GM19452 (cell line): ENCODE measurements at regions not wholly inside any gene's neighbourhood (a gene's known extent, or its start where the extent isn't known, plus 50 kb on each side); places are given as distances from the start of the nearest gene placed in this dataset.

ENCODE experiments used
- ATAC-seq: cut with Tn5 transposase; IDR thresholded peaks from one replicate; pipeline ENCODE4 v1.9.1; 2021; ENCODE audit not compliant: unreplicated experiment

DNA sequence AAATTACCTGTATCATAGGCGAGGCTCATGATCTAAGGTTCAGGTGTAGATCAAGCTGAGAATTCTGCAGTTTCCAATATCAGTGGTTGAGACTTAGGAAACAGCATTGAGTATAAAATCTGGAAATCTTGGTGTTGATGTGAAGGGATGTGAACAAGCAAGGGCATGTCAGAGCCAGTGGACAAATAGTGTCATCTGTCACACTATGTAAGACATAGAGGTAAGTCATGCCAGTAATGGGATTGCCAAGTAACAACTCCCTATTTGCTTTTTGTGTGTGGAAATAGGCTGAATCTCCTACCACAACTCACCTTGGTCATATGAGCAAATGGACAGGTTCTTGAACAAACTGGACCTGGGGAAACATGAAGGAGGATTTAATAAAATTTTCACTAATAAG, 334.5 kb upstream of the EMCN start:
- ATAC-seq, result no peak

DNA sequence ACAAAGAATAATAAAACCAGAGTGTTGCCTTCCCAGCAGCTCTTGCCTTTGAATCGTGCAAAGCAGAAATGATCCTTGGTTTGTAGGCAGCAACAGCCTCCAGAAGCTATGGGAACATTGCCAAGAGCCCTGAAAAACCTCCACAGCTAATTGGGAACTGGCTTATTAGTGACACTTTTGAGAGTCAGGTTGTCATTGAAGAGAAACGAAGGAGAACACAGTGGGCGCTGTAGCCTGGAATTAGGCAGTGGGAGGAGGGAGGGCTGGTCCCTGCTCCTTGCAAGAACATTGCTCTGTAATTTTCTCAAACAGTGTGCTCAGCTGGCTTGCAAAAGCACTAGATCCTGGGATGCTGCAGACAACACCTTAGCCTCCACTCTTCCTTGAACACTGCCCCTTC, 331.5 kb upstream of the EMCN start:
- no peak for ATAC-seq

DNA sequence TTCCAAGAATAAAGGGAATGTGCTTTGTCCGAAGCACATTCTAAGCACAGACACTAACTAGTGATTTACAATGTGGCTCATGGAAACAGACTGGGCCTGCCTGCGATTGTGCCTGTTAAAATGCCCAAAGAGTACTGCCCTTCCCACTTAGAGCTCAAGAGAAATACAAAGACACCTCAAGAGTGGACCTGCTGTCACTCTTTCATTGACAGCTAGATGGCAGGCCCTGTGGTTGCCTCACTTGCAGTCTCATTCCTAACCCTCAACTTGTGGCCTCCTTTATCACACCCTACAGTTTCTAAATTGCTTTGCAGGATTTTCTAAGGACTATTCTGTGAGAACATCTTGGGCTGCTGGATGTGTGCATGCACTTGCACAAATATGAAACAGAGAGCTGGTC, 331.0 kb upstream of the EMCN start:
- ATAC-seq, result peak; percentile 68

DNA sequence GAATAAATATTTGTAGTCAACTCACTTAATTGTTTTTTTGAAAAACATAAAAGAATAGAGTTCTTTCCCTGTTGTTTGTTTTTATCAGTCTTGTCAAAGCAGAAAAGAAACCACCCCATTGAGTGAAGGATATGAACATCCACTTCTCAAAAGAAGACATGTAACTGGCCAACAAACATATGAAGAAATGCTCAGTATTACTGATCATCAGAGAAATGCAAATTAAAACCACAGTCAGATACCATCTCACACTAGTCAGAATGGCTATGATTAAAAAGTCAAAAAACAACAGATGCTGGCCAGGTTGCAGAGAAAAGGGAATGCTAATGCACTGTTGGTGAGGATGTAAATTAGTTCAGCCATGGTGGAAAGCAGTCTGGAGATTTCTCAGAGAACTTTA, 326.1 kb upstream of the EMCN start:
- ATAC-seq, result peak; percentile 67

GRCh38 chr4:100842856-100843255, 325.0 kb upstream of the EMCN start:
- no peak for ATAC-seq

DNA sequence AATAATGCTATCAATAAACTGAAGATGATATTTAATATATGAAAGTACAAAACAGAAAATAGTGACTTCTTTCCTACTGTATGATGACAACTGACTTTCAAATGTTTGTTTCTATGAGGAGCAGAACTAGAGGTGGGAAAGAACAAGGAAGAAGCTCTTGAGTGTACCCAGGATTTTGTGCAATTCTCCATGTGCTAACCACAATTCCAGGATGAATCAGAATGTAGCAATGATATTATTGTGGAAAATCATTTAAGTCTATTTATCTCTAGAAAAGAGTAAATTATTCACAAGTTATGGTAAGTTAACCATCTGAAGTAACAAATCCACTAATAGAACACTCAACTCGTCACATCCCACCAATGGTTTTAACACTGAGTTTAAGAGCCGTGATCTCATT, 324.1 kb upstream of the EMCN start:
- no peak for ATAC-seq

GRCh38 chr4:100839712-100840111, 321.9 kb upstream of the EMCN start:
- no peak for ATAC-seq

DNA sequence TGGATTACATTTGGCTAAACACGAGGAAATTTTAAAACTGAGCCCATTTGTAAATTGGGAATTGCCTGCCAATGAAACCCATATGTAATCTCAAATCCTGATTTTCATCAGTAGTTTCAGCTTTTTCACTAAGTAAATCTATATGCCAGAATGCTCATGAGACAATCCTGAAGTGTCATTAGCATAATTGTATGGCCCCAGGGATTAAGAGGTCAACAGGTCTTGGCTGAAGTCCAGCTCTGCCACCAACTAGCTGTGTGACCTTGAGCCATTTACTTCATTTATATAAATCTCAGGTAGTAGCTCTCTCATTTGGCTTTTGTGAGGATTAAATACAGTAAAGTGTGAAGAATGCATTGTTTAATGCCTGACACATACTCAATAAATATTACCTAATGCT, 320.5 kb upstream of the EMCN start:
- no peak for ATAC-seq

- ATAC-seq, result no peak
These were observed 319.1 kb upstream of the EMCN start for GRCh38 chr4:100836929-100837328.

GRCh38 chr4:100834616-100835015, 316.8 kb upstream of the EMCN start:
- ATAC-seq, result no peak

GRCh38 chr4:100833906-100834305, 316.1 kb upstream of the EMCN start:
- ATAC-seq, result no peak

GRCh38 chr4:100828986-100829685, 311.3 kb upstream of the EMCN start:
- ATAC-seq, result no peak

GRCh38 chr4:100828364-100828763, 310.5 kb upstream of the EMCN start:
- ATAC-seq, result no peak

- ATAC-seq, result no peak
These were observed 309.9 kb upstream of the EMCN start for GRCh38 chr4:100827756-100828155.

DNA sequence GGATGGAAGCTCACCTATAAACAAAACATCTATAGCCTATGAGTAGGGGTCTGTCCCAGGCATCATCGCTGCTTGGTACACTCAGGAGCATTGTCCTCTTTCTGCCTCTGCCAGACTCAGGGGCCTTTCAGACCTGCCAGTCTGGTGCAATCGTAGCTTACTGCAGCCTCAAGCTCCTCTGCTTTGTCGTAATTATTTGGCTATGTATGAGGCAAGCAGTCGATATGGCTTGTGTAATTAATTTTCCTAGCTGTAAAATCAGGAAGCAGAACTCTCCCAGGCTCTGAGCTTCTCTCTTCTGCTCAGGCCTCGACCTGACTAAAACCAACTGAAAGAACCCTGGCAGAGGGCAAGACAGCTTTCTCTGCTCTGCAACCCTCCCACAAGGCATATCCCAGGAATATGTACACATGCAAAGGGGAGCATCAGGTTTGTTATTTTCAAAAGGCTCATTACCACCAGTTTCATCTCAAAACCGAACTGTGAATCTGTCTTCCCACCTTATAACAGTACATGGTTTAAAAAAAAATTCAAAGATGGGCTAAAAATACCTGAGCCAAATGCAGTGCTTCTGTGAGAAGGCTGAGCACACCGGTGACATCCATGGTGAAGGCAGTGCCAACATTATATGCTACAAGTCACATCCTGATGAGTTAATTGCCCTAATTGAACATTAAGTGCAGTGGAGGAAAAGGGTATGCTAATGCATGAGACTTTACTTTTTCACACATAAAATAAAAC, 309.2 kb upstream of the EMCN start:
- ATAC-seq, result no peak

DNA sequence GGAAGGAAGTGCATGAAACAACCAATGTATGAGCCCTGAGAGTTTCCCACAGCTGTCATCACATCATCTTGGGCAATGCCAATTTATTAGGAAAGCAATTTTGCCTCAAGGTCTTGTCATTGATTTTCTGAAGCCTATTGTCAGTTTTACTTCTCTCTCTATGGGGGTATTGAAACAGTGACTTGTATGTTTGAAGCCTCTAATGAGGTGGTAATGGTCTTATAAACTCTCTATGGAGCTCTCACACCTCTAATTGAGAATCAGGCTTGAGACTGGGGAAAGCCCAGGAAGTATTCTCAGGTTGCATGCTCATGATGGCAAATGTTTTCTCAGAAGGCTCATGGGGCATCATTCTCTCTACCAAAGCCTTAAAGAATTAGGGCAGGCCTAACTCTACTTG, 308.2 kb upstream of the EMCN start:
- ATAC-seq, result no peak

DNA sequence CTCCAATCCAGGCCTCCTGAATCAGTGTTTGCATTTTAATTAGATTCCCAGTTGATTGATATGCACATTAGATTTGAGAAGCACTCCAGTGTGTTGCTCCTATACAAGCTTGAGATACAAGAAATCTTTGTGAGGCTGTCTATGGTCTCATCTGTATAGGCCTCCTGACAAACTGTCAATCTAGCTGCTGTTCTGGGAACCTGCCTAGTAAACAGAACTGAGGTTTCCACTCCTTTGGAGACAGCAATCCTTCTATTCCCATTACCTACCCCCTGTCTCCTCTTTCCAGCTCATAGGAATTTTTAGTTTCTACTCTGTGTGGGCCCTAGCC, 306.1 kb upstream of the EMCN start:
- ATAC-seq, result peak; percentile 5

- peak; percentile 76 for ATAC-seq
These were observed 305.5 kb upstream of the EMCN start for GRCh38 chr4:100823066-100823992.

DNA sequence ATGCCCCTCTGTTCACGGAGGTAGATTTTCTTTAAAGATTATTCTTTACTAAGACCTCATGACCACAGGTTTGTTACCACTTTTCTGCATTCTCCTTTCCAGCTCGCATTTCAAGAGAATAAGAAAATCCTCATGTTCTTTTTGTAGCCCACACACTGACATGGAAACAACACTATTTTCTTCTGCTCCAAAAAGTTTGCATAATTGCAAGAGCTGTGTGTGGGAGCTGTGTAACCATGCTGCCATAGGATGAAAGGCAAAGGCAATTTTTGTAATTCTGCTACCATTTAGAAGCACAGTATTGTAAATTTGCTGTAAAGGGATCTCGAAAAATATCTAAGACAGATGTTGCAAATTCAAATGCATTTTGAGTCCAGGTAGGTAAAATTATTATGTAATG, 302.4 kb upstream of the EMCN start:
- ATAC-seq, result no peak

DNA sequence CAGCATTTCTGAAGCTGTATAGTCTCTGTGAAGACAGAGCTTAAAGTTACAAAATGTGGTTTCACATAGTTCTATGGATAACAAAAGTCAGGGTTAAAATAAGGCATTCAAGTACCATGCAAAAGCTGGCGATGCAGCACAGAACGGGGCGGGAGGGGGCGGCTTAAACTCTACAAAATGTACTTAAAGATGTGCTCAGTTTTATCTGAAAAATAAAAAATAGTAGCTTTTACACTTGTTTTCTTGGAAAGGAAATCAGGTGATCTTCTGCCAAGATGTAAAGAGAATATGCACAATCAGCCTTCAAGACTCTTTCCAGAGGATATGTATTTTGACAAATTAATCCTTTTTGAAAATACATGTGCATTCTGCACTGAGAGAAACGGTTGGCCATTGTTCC, 301.7 kb upstream of the EMCN start:
- no peak for ATAC-seq

DNA sequence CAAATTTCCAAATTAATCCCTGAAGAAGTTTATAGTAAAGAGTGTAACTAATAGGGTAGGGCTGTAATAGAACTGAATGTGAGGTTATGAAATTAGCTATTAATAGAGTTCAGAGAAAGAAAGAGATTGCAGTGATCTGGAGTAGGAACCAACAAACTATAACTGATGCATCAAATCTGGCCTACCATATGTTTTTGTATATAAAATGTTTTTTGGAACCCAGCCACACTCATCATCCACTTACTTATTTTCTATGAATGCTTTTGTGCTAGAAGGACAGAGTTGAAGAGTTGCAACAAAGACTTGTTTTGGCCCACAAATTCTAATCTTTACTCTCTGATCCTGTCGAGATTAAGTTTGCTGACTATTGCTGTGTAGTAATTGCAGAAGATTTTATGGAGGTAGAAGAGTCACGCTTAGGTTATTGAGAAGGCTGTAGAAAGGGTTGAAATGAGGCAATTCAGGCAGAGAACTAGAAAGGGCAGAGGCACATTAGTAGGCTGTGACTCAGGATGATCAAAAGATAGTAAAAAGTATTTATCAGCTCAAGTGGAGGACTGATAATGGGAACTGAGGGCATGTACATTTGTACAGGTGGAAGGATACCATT, 298.7 kb upstream of the EMCN start:
- ATAC-seq, result no peak
